ENCODE measurements at regions not wholly inside any gene's neighbourhood (a gene's known extent, or its start where the extent isn't known, plus 50 kb on each side); places are given as distances from the start of the nearest gene placed in this dataset.

DNA sequence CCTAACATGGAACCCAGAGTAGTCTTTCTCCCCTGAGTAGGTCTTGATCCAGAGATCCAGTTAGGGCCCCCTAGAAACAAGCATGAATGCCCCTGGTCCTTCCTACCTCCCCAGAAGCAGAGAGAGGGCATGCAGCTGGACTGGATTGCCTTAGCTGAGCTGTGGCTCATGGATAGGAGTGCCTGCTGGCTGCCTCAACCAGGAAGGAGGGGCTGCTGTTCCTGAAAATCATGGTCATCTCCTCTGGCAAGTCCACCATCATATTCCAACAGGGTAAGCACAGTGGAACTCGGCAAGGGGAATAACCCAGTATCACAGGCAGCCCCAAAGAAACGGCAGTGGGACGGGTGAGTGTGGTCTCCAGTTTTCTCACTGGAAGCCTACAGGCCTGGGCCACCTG is 53.1 kb upstream of the ENTPD6 start:
- DNase-seq (no peak), ATAC-seq (no peak)
- H3K4me3 ChIP-seq: no peak overlapping the region
- H3K4me1 ChIP-seq (ENCODE audit: low read depth): no peaks in the 10 kb centered on the region
- TF ChIP-seq, protein P1, sequence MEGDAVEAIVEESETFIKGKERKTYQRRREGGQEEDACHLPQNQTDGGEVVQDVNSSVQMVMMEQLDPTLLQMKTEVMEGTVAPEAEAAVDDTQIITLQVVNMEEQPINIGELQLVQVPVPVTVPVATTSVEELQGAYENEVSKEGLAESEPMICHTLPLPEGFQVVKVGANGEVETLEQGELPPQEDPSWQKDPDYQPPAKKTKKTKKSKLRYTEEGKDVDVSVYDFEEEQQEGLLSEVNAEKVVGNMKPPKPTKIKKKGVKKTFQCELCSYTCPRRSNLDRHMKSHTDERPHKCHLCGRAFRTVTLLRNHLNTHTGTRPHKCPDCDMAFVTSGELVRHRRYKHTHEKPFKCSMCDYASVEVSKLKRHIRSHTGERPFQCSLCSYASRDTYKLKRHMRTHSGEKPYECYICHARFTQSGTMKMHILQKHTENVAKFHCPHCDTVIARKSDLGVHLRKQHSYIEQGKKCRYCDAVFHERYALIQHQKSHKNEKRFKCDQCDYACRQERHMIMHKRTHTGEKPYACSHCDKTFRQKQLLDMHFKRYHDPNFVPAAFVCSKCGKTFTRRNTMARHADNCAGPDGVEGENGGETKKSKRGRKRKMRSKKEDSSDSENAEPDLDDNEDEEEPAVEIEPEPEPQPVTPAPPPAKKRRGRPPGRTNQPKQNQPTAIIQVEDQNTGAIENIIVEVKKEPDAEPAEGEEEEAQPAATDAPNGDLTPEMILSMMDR (IDR thresholded peaks at IDR 0.05): no peak
- no peaks in the 10 kb centered on the region for H3K36me3 ChIP-seq (ENCODE audit: low read depth)
- intact Hi-C loops (cut with DNase I, micrococcal nuclease): no loop called here
- no peaks in the 10 kb centered on the region for H3K9me3 ChIP-seq

GRCh38 chr20:25145131-25145530 is 50.4 kb upstream of the ENTPD6 start:
- H3K4me1 ChIP-seq (ENCODE audit: low read depth): peaks cover 5% of the 10 kb centered on the region
- ATAC-seq (no peak), DNase-seq (no peak)
- H3K4me3 ChIP-seq: no peak overlapping the region
- H3K36me3 ChIP-seq (ENCODE audit: low read depth): no peaks in the 10 kb centered on the region
- TF ChIP-seq, protein P1 (IDR thresholded peaks at IDR 0.05): no peak
- H3K9me3 ChIP-seq: no peaks in the 10 kb centered on the region
- intact Hi-C loops (cut with DNase I, micrococcal nuclease): no loop called here

Measured in mucosa of descending colon (tissue), 3 donors.